Endothelial cell of umbilical vein (primary cell): ENCODE measurements at regions not wholly inside any gene's neighbourhood (a gene's known extent, or its start where the extent isn't known, plus 50 kb on each side); places are given as distances from the start of the nearest gene placed in this dataset.

Experiments
- BruUV-seq: library from RNA; stranded (reverse); fragments of 400-500 nt; replicated peaks from 2 replicates; lab custom pipeline; 2021; lab: Mats Ljungman, UMichigan
- CTCF ChIA-PET: fragments of 300-600, 350-600 bp; sonication (Branson Sonifier 250); formaldehyde crosslinking; loops from one replicate; lab custom pipeline; 2021; ENCODE audit warnings: antibody characterized with exemption, inconsistent platforms; lab: Charles Lee
- POLR2A ChIA-PET: fragments of 300-600, 350-600 bp; sonication (Branson Sonifier 250); formaldehyde crosslinking; loops from one replicate; lab custom pipeline; 2021; ENCODE audit warnings: antibody characterized with exemption, inconsistent platforms; lab: Charles Lee
- DNase-seq: peaks from one replicate; pipeline ENCODE4 v3.0.0-alpha.2; 2011; ENCODE audit warnings: low read depth, low spot score
- FAIRE-seq: peaks from 2 replicates; lab custom pipeline; 2011; peaks lifted over from hg19 to GRCh38; lab: Jason Lieb, UNC
- H2AFZ ChIP-seq: 2 replicates; pipeline ENCODE4 v1.6.0; 2012; ENCODE audit warnings: low read depth, low read length, control low read depth, inconsistent platforms
- H3K27ac ChIP-seq: 2 replicates; pipeline ENCODE4 v1.5.1; 2011; ENCODE audit warnings: low read depth, mild to moderate bottlenecking, control low read depth, low read length, moderate library complexity; ENCODE audit not compliant: insufficient read depth
- H3K27me3 ChIP-seq, 2 experiments: 2 replicates each; pipeline versions ENCODE4 v1.6.0 to v1.6.1; 2011; ENCODE audit warnings: low read length in 2 of 2, mixed read lengths in 1 of 2; ENCODE audit not compliant: control insufficient read depth in 2 of 2, insufficient read depth in 2 of 2
- H3K36me3 ChIP-seq, 2 experiments: 2 replicates in 1 of 2; 3 replicates in 1 of 2; pipeline ENCODE4 v1.5.1; 2011; ENCODE audit warnings: low read length in 2 of 2, mild to moderate bottlenecking in 1 of 2, moderate library complexity in 1 of 2; ENCODE audit not compliant: control insufficient read depth in 2 of 2, insufficient read depth in 2 of 2; ENCODE audit errors: extremely low read depth in 1 of 2
- H3K4me1 ChIP-seq: 3 replicates; pipeline ENCODE4 v1.5.1; 2011; ENCODE audit warnings: mild to moderate bottlenecking, low read length; ENCODE audit not compliant: control insufficient read depth, insufficient read depth; ENCODE audit errors: extremely low read depth
- H3K4me2 ChIP-seq: 2 replicates; pipeline ENCODE4 v1.6.1; 2011; ENCODE audit warnings: low read length, control low read depth, mixed read lengths; ENCODE audit not compliant: insufficient read depth
- H3K4me3 ChIP-seq, 3 experiments: fragments of 200-600 bp in 1 of 3; sonication (generic), shearing (Covaris generic) in 1 of 3; replicated peaks in 1 of 3; 2 replicates each; pipeline ENCODE4 v1.5.1; 2011 to 2016; ENCODE audit warnings: control low read depth in 3 of 3, low read length in 3 of 3, mild to moderate bottlenecking in 2 of 3, inconsistent platforms in 1 of 3, low read depth in 1 of 3, moderate library complexity in 1 of 3; ENCODE audit not compliant: insufficient read depth in 1 of 3
- H3K79me2 ChIP-seq: 2 replicates; pipeline ENCODE4 v1.6.0; 2012; ENCODE audit warnings: low read length, inconsistent platforms; ENCODE audit not compliant: control insufficient read depth, insufficient read depth
- H3K9ac ChIP-seq: replicated peaks from 2 replicates; pipeline ENCODE3; 2011; ENCODE audit warnings: low read length, control low read depth; ENCODE audit not compliant: insufficient read depth; ENCODE audit errors: extremely low read depth
- H3K9me1 ChIP-seq: replicated peaks from 3 replicates; pipeline ENCODE4 v1.6.0; 2011; ENCODE audit warnings: mild to moderate bottlenecking, low read length; ENCODE audit not compliant: control insufficient read depth, insufficient read depth; ENCODE audit errors: extremely low read depth
- H3K9me3 ChIP-seq: replicated peaks from 2 replicates; pipeline ENCODE4 v1.5.1; 2012; ENCODE audit warnings: low read length, inconsistent platforms; ENCODE audit not compliant: control insufficient read depth, insufficient read depth
- H4K20me1 ChIP-seq: replicated peaks from 2 replicates; pipeline ENCODE3; 2011; ENCODE audit warnings: mild to moderate bottlenecking, low read length; ENCODE audit not compliant: control insufficient read depth, insufficient read depth; ENCODE audit errors: extremely low read depth
- CTCF ChIP-seq, 2 donors: IDR thresholded peaks; 1 replicate in 1 of 2; 2 replicates in 1 of 2; pipeline ENCODE4 v1.5.1; 2011; ENCODE audit warnings: low read length in 2 of 2, mild to moderate bottlenecking in 2 of 2, moderate library complexity in 2 of 2, control low read depth in 1 of 2, inconsistent platforms in 1 of 2, low read depth in 1 of 2; ENCODE audit not compliant: insufficient read depth in 1 of 2; ENCODE audit errors: extremely low read depth in 1 of 2
- FOS ChIP-seq: IDR thresholded peaks from 2 replicates; pipeline ENCODE4 v1.6.1; 2011; ENCODE audit warnings: mild to moderate bottlenecking, low read length, moderate library complexity, borderline replicate concordance; ENCODE audit not compliant: insufficient read depth
- GATA2 ChIP-seq: IDR thresholded peaks from 2 replicates; pipeline ENCODE4 v1.7.0; 2011; ENCODE audit warnings: low read depth, mild to moderate bottlenecking, moderate library complexity, mixed read lengths, low read length; ENCODE audit not compliant: insufficient read length, insufficient read depth
- MYC ChIP-seq: IDR thresholded peaks from one replicate; pipeline ENCODE4 v1.6.1; 2011; ENCODE audit warnings: mild to moderate bottlenecking, low read depth, low read length
- POLR2A ChIP-seq: IDR thresholded peaks from 2 replicates; pipeline ENCODE4 v1.6.1; 2012; ENCODE audit warnings: low read depth, mild to moderate bottlenecking, control low read depth, low read length
- dilution Hi-C: fragments of 300-500 bp; cut with MboI; formaldehyde crosslinking; loops from one replicate; pipeline ENCODE4 v1.15.0; 2019; ENCODE audit warnings: low sequenced_read_pairs; ENCODE audit not compliant: extremely low pct_ligation_motif_present
- intact Hi-C: fragments of 100-400 bp; cut with micrococcal nuclease; formaldehyde crosslinking; loops from one replicate; pipeline ENCODE4 v1.10.0; 2022

GRCh38 chr2:226478109-226478809 is 321.4 kb downstream of the IRS1 start:
- no peaks in the 10 kb centered on the region for H4K20me1 ChIP-seq
- no peaks in the 10 kb centered on the region for H3K9me3 ChIP-seq
- H3K79me2 ChIP-seq: no peaks in the 10 kb centered on the region
- H3K27ac ChIP-seq: peak overlapping the region; percentile 71
- H3K9ac ChIP-seq: no peak overlapping the region
- ChIA-PET POLR2A (no interaction called here), CTCF (interaction anchor here (0.7 to 1.8 kb wide), 4 partner anchors 31 to 813 kb away, joined by 3 to 5 read pairs (median 4); no protein-coding TSS in a partner anchor)
- FAIRE-seq (no peak), DNase-seq (peak; percentile 72)
- dilution Hi-C loops: no loop called here
- TF ChIP-seq FOS (peak; percentile 39), GATA2 (peak; percentile 17), MYC (no peak)
- no peaks in the 10 kb centered on the region for H3K36me3 ChIP-seq
- no peak overlapping the region for H3K4me3 ChIP-seq
- peaks cover 13% of the 10 kb centered on the region for H3K4me1 ChIP-seq
- H3K9me1 ChIP-seq: no peaks in the 10 kb centered on the region
- intact Hi-C loops: loop anchor here (2.0 to 10.0 kb wide), 7 partner anchors 101 to 811 kb away; no protein-coding TSS in a partner anchor
- BruUV-seq: no TSS peak
- no peak overlapping the region for H3K4me2 ChIP-seq
- H2AFZ ChIP-seq: peak overlapping the region; percentile 80
- no peaks in the 10 kb centered on the region for H3K27me3 ChIP-seq

DNA sequence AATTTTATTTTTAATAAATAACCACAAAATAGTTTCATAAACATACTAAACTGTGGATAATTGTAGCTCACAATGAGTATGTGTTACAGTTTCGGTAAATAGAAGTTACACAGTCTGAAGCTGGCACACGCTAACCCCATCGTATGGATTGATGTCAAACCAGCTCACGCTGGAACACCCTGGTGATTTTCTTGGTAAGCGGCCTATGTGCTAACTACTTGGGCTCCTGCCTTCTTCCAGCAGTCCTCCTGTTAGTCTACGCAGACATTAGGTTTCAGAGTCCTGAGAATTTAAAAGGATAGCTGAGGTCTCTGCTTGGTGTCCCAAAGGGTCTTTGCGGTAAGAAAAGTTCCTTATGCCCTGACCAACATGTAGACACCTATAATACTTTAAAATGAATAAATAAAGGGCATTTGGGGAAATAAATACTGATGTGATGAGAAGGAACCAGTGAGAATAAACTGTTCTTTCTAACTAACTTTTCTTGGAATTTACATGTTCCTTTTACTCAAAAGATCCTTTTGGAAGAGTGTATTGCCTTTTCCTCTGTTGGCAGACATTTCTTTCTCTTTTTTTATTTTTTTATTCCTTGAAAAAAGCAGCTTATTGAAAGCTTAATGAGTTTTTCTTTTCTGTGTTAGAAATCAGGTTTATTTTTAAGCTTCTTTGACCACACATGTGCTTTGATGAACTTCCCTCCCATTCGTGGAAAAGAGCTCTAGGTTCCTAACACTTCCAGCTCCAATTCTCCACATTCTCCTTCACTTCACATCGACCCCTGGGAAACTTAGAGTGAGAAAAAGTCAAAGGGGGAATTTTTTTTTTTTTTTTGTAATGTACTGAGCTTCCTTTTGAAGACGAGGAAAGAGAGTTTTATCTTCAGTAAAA is 322.2 kb downstream of the IRS1 start:
- Histone ChIP-seq H3K36me3 (no peaks in the 10 kb centered on the region), H3K9me3 (no peaks in the 10 kb centered on the region), H2AFZ (peak overlapping the region; percentile 80), H4K20me1 (no peaks in the 10 kb centered on the region), H3K4me2 (no peak overlapping the region), H3K27ac (peak overlapping the region; percentile 44), H3K4me3 (no peak overlapping the region), H3K79me2 (no peaks in the 10 kb centered on the region), H3K27me3 (no peaks in the 10 kb centered on the region), H3K9ac (no peak overlapping the region), H3K4me1 (peaks cover 13% of the 10 kb centered on the region), H3K9me1 (no peaks in the 10 kb centered on the region)
- no peak for FAIRE-seq
- POLR2A ChIA-PET: no interaction called here
- dilution Hi-C loops (no loop called here), intact Hi-C loops (loop anchor here (2.0 to 10.0 kb wide), 7 partner anchors 101 to 810 kb away; no protein-coding TSS in a partner anchor)
- no peak for TF ChIP-seq FOS
- TF ChIP-seq POLR2A: no peak
- TF ChIP-seq CTCF (IDR thresholded peaks at IDR 0.05; ENCODE audit: extremely low read depth in 1 of 2, insufficient read depth in 1 of 2, low read depth in 1 of 2, low read length in 2 of 2): no peak
- no TSS peak for BruUV-seq
- CTCF ChIA-PET: interaction anchor here (0.7 to 1.8 kb wide), 4 partner anchors 31 to 812 kb away, joined by 3 to 5 read pairs (median 4); no protein-coding TSS in a partner anchor
- DNase-seq: no peak
